HG02852 (cell line): ENCODE measurements at regions not wholly inside any gene's neighbourhood (a gene's known extent, or its start where the extent isn't known, plus 50 kb on each side); places are given as distances from the start of the nearest gene placed in this dataset.

Source experiments
- ATAC-seq: cut with Tn5 transposase; IDR thresholded peaks from one replicate; pipeline ENCODE4 v1.9.1; 2021; ENCODE audit warnings: mild to moderate bottlenecking, moderate library complexity; ENCODE audit not compliant: unreplicated experiment

DNA sequence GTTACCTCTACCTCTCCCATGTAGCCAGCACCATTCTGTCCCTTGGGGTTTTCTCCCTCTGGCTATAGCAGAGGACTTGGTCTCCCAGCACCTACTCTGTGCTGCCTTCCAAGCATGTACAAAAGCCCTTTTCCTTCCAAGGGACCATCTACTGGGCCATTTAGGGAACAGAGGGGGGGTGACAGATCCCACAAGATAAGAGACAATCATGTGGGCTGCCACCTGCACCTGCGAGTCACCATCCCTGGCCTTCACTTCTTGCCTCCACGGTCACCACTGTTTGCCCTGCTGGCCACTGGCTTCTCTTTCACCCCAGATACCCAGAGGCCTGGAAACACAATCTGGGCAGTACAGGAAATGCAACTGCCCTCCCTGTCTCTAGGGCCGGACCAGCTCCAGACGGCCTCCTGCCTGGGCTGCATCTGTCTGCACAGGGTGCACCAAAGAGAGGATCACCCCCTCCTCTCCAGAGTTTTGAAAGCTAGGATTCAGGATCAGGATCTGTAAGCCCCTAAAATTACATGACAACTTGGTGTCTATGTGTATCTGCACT is 160.8 kb upstream of the NECTIN1 start:
- no peak for ATAC-seq

DNA sequence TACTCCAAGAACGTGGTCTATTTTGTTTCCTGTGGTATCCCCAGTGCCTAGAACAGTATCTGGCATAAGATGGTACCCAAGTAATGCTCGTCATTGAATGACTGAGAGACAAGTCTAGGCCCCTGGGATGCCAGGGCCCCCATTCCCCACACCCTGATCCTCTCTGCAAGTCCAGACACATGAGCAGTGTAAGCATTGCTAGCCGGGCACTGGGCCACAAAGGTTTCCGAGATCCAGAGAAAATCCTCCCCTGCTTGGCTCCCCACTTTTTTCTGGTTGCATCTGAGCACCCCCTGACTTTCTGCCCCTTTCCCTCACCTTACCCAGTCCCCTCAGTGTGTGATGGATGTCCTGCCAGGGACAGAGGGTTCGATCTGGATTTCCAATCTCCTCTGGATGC is 160.1 kb upstream of the NECTIN1 start:
- no peak for ATAC-seq

DNA sequence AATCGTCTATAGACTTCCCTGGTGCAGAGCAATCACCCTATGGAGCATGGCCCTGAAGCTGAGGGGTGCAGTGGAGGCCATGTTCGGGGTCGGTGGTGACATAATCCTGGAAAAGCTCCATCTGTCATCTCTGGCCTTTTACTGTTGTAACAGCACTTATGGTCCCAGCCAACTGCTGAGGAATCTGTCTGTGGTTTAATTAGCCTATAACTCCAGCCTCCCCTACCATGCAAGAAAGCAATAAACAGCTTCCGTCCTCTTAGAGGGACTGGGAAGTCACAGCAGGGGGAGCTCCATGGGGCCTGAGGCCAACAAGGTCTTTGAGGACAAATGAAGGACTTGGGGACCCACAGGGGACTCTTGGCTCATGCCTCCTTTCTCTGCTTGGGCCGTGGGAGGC is 159.1 kb upstream of the NECTIN1 start:
- no peak for ATAC-seq

DNA sequence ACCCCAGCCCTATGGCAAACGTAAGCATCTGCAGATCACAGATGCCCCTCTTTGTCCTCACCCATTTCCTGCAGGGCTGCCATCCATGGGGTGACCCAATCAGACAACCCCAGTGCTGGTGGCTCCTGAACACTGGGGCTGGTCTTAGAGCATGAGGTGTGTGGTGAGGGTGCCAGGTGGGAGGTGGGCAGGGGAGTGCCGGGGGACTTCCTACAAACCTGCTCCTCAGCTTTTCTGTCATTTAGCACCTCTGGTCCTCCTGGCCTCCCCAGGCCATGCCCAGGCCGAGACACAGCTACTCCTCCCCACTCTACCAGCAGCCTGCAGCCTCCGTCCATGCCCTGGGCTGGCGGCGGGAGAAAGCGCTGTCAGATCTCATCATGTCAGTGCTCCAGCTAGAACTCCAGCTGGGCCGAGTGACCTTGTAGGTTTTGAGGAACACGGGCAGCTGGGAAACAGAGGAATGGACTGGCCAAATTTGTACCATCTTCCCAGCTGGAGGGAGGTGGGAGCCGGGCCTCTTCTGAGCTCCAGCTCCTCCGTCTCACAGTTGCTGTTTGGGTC is 157.7 kb upstream of the NECTIN1 start:
- ATAC-seq = no peak

DNA sequence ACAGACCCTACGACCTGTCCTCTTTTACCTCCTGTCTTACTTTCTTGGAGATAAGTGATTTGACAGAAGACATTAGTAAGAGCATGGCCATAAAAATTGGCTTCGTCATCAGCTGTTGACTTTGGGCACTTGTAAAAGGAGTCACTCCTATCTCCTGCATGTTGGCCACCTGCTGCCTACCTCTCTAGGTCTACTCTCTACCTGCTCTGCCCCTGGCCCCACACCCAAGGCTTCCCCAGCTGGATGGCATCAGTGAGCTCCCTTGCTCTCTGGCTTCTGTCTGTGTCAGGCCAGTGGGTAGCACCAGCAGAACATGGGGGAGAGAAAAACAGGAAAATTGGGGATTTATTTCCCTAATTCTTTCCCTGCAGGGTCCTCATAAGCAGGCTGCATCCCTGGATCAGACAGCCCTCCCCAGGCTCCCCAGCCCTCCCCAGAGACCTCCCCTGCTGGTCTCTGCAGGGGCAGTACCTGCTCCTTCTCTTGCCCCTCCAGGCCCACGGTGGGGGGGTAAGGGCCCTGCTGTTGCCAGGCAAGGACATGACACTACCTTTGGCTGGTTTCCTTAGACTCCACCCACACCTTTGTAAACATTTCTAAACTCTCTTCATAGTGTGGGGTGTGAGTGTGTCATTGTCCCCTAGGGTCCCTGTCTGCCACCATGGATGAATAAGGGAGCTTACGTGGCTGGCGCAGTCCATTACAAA is 157.0 kb upstream of the NECTIN1 start:
- ATAC-seq = no peak

DNA sequence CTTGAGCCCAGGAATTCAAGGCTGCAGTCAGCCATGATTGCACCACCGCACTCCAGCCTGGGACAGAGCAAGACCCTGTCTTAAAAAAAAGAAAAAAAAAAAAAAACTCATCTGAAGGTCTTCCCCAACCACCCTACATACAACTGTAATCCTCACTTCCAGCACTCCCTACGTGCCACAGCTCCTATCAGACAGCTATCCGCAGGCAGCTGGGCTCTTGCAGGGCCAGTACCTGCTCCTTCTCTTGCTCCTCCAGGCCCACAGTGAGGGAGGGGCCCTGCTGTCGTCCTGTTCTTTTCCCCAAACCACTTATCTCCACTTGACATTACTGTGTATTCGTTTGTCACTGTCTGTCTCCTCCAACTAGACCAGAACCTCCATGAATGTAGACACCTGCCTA is 156.1 kb upstream of the NECTIN1 start:
- no peak for ATAC-seq

DNA sequence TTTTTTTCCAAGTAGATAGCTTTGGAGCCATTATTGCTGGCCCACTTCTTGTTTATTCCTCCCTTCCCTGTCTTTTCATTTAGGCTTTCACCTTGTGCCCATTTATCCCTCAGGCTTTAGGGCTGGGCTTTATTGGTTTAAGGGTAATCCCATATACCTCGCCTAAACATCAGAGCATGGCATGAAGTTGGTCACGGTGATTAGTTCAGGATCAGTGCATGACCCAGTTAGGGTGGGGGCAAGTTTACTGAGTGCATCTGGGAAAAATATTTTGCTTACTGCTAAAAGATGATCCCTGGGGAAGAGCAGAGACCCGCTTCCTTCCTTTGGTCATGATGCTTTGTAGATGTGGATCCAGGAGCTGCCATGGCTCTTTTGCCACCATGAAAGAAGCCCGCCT is 153.3 kb upstream of the NECTIN1 start:
- no peak for ATAC-seq

DNA sequence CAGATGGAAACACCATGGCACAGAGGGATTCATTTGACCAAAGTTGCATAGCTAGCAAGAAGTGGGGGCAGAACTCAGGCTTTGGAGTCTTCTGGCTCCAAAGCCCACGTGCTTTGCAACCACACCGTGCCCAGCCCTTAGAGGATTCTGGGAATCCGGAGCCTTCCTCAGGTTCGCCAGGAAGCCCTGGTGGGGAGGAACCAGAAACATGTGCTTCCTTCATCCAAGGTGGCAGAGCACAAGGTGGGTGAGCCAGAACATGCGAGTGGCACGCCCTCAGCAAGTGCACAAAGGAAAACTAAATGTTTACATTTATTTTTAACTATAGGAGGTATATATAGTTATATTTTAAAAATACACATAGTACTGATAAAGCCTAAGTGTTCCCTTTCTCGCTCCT is 151.9 kb upstream of the NECTIN1 start:
- no peak for ATAC-seq

DNA sequence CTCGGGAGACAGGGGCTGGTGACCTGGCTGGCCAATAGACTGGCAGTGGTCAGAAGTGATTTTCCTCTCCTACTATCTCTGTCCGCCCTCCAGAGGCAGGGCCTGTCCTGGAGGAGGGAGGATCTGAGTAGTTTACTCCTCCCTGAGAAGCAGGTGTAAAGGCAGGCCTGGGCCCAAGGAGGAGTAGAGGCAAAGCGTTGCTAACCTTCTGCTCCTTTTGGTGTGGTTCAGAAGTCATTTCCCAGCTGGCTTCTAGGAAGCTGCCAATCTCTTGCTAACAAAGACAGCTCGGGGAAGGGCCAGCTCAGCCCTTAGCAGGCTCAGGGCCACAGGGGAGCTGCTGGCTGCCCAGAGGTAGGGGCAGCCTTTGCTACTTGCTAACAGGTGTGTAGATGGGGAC is 151.1 kb upstream of the NECTIN1 start:
- no peak for ATAC-seq

DNA sequence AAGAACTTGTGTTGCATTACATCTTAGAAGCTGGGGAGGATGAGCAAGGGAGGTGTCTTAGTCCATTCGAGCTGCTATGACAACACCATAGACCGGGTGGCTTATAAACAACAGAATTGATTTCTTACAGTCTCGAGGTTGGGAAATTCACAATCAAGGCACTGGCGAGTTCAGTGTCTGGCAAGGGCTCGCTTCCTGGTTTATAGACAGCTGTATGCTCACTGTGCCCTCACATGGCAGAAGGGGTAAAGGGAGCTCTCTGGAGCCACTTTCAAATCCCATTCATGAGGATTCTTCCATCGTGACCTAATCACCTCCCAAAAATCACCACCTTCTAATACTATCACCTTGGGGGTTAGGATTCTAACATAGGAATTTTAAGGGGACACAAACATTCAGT is 150.0 kb upstream of the NECTIN1 start:
- no peak for ATAC-seq

DNA sequence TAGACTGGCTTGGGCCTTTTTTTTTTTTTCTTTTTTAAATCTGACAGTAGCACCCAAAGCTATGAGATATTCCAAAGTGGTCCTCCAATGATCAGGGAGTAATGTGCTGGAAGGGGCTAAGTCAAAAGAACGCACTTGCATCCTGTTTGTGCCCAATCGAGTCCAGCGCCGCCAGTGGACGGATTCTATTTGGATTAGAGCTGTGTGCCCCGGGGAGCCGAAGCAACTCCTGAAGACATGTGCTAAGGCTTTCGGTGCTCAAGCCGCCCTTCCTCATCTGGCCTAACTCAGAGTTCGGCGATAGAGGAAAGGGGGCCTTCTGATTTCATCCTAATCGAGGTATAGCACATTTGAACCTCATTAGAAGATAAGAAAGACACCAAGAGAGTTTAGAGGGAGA is 147.8 kb upstream of the NECTIN1 start:
- ATAC-seq = no peak

DNA sequence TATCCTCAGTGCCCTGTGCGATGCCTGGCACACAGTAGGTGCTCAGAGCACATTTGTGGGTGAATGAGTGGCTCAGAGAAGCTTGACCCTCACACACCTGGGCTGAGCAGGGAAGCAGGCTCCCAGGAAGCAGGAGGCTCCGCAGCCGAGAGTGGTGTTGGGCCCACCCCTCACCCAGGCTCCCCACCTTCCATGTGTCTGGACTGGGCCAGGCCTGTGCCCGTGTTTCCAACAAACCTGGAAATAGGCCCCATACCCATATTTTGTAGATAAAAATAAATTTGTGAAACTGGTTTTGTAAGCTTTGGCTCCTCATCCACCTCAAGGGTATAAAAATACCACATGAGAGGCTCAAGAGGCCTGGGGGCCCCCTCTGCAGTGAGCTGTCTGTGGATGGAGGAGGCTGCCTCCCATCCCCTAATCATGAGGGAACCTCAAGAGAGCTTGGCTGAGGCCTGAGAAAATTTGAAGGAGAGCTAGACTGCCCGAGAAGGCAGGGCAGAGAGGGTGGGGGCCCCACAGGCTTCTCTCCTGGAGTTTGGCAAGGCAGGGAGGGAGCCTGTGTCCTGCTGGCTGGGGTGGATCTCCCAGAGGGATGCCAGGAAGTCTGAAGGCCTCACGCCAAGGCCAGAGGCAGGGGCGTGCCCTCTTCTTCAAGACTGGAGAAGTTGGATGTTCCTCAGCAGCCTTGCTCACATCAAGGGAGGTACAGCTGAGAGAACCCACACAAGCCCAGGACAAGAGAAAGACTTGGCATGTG is 147.0 kb upstream of the NECTIN1 start:
- ATAC-seq = no peak

DNA sequence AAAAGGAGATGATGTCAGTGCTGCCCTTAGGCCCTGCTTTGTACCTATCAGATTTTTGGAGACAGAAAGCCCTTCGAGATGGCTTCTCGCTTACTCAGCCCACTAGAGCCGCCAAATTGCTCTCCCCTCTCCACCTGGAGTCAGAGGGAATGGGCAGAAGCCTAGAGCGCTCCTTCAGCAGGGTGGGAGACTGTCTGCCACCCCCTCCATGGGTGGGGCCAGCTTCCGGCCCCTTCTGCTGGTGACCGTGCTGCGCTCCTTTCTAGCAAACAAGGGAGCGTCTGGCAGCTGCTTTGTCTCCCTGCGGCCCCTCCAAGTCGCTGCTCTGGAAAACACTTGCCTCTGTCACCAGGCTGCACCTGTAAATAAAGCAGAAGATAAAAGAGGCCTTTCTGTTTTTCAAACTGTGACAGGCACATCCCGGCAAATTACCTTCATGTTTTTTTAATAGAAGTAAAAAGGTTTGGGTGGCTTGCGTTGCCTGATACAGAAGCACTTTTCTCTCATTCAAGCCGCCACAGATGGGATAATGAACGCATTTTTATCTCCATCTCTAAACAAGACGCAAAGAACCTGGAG is 145.7 kb upstream of the NECTIN1 start:
- ATAC-seq = no peak

DNA sequence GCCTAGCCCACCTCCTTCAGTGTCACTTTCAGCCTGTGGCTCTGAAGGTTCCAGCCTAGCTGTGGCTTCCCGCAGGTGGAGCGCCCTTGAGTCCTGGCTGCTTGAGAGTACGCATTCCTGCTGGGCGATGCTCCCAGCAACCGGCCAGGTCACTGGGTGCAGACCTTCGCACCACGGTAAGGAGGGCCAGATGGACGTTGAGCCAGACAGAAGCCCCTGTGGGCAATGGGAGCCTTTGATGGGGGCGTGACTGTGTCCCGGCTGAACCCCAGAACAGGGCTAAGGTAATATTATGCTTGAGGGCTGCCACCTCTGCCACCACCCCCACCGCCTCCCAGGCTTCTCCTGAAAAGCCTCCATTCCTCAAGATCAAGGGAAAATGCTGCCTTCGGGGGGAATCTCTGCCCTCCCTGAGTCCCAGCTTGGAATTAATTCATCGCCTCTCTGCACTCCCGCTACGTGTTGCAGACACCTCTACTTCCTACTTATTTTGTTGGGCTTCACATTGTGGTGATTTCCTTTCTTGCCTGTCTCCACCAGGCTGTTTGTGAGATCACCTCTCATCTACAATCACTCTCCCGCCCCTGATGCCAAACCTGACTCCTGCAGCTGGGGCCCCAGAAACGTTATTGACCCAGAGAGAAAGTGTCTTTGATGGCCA is 144.9 kb upstream of the NECTIN1 start:
- no peak for ATAC-seq

DNA sequence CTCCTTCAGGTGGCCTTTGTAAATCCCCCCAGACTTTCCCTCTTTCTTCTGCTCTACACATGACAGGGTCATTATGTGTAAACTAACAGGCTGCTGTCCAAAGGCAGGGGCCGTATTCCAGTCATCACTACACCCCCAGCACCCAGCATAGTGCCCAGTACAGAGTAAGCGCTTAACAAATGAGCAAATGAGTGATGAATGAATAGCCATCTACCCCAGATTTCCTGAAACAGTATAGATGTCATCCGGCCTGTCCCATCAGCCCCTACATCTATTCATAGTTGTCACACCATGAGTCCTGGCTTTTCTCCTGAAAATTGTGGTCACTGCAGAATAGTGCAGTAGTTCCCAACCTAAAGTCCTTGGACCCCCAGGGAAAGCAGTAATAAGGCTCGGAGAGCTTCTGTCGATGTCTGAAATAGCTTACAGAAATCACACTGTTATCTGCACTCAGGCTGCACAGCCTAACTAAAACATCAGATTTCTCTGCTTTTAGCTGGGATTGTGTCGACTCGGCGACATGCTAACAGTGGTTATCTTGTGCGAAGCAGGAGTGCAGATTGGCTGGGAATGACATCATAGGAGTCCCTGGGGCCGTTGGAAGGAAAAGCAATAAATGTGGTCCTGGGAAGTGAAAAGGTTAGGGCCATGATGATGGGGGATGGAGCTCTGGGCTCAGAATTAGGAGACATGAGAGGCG is 143.8 kb upstream of the NECTIN1 start:
- no peak for ATAC-seq

DNA sequence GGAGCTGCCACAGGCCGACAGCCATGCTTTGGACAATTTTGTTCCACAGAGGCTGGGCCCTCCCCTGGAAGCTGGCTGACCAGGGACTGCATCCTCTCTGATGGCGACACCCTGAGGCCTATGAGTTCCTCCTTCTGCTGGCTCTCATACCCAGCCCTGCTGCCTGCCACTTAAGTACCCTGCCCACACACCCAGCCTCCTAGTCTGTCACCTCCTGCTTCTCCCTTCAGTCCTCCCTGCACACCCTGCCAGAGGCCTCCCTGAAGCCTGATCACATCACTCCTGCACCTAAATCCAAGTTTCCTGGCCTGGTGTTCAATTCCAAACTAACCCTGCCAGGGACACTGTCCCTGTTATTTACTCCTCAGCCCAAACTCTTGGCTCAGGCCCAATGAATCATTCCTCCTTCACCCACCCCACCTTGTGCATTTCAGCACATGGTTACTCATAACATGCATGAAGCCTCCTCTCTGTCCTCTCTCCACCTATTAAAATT is 136.7 kb upstream of the NECTIN1 start:
- no peak for ATAC-seq

DNA sequence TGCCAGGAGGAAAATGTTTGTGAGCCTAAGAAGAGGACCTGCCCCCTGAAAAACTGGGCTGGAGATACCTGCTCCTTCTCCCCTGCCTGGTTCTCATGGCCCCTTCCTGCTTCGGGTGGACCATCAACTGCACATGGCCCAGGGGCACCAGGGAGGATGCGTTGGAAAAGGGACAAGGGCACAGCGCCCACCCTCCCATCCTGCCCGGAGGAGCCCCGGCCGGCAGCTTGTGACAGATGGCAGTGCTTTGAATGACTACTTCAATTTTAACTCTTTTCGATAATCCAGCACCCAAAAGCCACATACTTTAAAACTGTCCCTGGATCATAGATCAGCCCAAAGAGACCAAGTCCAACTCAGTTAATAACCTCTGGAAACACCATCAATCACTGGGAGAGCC is 135.8 kb upstream of the NECTIN1 start:
- ATAC-seq = no peak

DNA sequence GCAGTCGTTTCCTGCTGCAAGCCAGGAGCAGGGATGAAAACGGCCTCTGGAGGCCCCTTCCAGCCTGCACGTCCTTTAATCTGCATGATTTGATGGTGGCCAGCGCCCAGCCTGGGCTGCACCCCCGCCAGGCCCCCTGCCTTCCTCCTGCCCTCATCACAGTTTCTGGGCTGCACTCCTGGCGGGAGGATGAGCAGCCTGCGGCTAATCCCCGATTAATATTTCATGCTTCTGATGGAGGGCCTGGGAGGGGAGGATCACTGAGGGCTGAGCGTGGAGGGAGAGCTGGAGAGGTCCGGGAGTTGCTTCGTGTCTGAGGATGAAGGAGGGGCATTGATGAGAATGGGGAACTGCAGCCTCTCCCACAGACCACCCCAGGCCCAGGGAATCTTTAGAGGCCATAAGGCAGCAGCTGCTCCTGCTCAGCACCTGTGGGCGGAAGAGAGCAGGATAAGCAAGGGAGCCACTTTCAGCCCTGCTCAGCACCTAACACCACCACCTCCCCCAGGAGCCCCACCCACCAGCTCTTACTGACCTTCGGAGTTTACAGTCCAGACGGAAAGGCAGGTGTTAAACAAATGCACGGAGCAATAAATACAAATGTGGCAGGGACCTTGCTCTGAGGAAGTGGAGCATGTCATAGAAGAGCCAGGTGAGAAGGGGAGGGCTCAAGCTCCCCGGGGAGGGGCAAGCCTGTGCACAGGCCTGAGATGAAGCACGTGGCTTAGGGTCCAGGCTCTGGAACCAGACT is 135.0 kb upstream of the NECTIN1 start:
- ATAC-seq = no peak

DNA sequence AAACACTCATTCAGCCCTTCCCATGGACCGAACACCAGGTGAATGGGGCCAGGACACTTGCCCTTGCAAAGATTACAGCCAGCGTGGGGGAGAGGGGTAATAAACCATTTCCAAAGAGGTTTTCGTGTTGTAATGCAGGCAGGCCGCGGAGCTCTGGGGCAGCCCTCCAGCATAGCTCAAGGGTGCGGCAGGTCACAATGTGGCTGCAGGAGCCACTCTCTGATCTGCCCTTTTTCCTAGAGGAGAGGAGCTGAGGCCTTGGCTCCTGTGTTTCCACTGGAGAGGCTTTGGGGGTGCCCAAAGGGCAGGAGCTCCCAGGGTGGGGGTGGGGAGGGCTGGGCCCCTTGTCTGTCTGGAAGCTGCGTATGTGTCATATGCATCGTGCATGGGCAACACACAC is 134.2 kb upstream of the NECTIN1 start:
- ATAC-seq = no peak

DNA sequence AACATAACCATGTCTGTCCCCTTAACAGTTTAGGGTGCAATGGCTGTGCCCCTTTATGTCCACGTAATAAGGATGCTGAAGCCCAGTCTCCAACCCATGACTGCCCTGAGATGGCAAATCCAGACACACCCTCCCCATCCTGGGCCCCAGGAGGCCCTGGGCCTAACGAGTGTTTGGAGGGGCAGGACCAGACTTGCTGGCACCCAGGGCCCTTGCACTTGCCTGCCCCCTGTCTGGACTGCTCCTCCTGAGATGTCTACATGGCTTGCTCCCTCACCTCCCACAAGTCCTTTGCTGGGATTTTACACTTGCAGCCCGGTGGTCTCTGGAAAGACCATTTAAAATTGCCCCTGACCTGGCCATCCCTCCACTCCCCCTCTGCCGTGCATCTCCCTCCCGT is 132.2 kb upstream of the NECTIN1 start:
- no peak for ATAC-seq
